ENCODE measurements at regions not wholly inside any gene's neighbourhood (a gene's known extent, or its start where the extent isn't known, plus 50 kb on each side); places are given as distances from the start of the nearest gene placed in this dataset.

GRCh38 chr13:58989556-58989955 lies 1174.2 kb downstream of the DIAPH3 start:
- H3K9me3 ChIP-seq (ENCODE audit: insufficient read depth, low read depth) = no peaks in the 10 kb centered on the region
- no peak overlapping the region for H3K27ac ChIP-seq
- no peaks in the 10 kb centered on the region for H3K4me1 ChIP-seq (replicated peaks; ENCODE audit: insufficient read depth)
- TF ChIP-seq CTCF (conservative IDR thresholded peaks at IDR 0.05) = no peak
- TF ChIP-seq EZH2 (IDR thresholded peaks at IDR 0.05; ENCODE audit: low read depth) = no peak
- DNase-seq = no peak
- no peak overlapping the region for H3K4me2 ChIP-seq
- H2AFZ ChIP-seq = no peak overlapping the region
- no peaks in the 10 kb centered on the region for H3K9me2 ChIP-seq (ENCODE audit: insufficient read depth)
- H3K27me3 ChIP-seq (ENCODE audit: insufficient read depth, low read depth) = no peaks in the 10 kb centered on the region
- no TSS peak for BruUV-seq (replicated peaks)
- no peaks in the 10 kb centered on the region for H4K20me1 ChIP-seq (ENCODE audit: insufficient read depth)
- no peak overlapping the region for H3K4me3 ChIP-seq
- intact Hi-C loops (cut with micrococcal nuclease; ENCODE audit: unreplicated experiment) = no loop called here
- POLR2A ChIA-PET (ENCODE audit: unreplicated experiment) = no interaction called here
- CTCF ChIA-PET = no interaction called here
- H3K36me3 ChIP-seq (ENCODE audit: low read depth) = no peaks in the 10 kb centered on the region
- H3K79me2 ChIP-seq (ENCODE audit: low read depth) = no peaks in the 10 kb centered on the region
- H3F3A ChIP-seq (ENCODE audit: insufficient read depth, low read depth) = no peaks in the 10 kb centered on the region

GRCh38 chr13:58991826-58992477 lies 1171.8 kb downstream of the DIAPH3 start:
- Histone ChIP-seq H3K27ac (no peak overlapping the region), H4K20me1 (ENCODE audit: insufficient read depth) (no peaks in the 10 kb centered on the region), H3K27me3 (ENCODE audit: insufficient read depth, low read depth) (no peaks in the 10 kb centered on the region), H3F3A (ENCODE audit: insufficient read depth, low read depth) (no peaks in the 10 kb centered on the region), H3K4me2 (no peak overlapping the region), H3K4me3 (no peak overlapping the region), H3K79me2 (ENCODE audit: low read depth) (no peaks in the 10 kb centered on the region), H3K4me1 (replicated peaks; ENCODE audit: insufficient read depth) (no peaks in the 10 kb centered on the region), H3K36me3 (ENCODE audit: low read depth) (no peaks in the 10 kb centered on the region), H3K9me3 (ENCODE audit: insufficient read depth, low read depth) (no peaks in the 10 kb centered on the region), H3K9me2 (ENCODE audit: insufficient read depth) (no peaks in the 10 kb centered on the region), H2AFZ (no peak overlapping the region)
- intact Hi-C loops (cut with micrococcal nuclease; ENCODE audit: unreplicated experiment) = no loop called here
- TF ChIP-seq EZH2 (IDR thresholded peaks at IDR 0.05; ENCODE audit: low read depth) = no peak
- TF ChIP-seq CTCF (conservative IDR thresholded peaks at IDR 0.05) = no peak
- ChIA-PET CTCF (no interaction called here), POLR2A (ENCODE audit: unreplicated experiment) (no interaction called here)
- no TSS peak for BruUV-seq (replicated peaks)
- no peak for DNase-seq

GRCh38 chr13:58992478-58993042 lies 1171.2 kb downstream of the DIAPH3 start:
- no peaks in the 10 kb centered on the region for H3K9me3 ChIP-seq (ENCODE audit: insufficient read depth, low read depth)
- ChIA-PET CTCF (no interaction called here), POLR2A (ENCODE audit: unreplicated experiment) (no interaction called here)
- no peaks in the 10 kb centered on the region for H3K4me1 ChIP-seq (replicated peaks; ENCODE audit: insufficient read depth)
- no peak overlapping the region for H3K4me3 ChIP-seq
- no TSS peak for BruUV-seq (replicated peaks)
- intact Hi-C loops (cut with micrococcal nuclease; ENCODE audit: unreplicated experiment) = no loop called here
- no peaks in the 10 kb centered on the region for H3K9me2 ChIP-seq (ENCODE audit: insufficient read depth)
- no peaks in the 10 kb centered on the region for H3K36me3 ChIP-seq (ENCODE audit: low read depth)
- TF ChIP-seq CTCF (conservative IDR thresholded peaks at IDR 0.05) = no peak
- TF ChIP-seq EZH2 (IDR thresholded peaks at IDR 0.05; ENCODE audit: low read depth) = no peak
- no peak overlapping the region for H3K27ac ChIP-seq
- H3K79me2 ChIP-seq (ENCODE audit: low read depth) = no peaks in the 10 kb centered on the region
- no peak overlapping the region for H2AFZ ChIP-seq
- no peak overlapping the region for H3K4me2 ChIP-seq
- DNase-seq = no peak
- no peaks in the 10 kb centered on the region for H3K27me3 ChIP-seq (ENCODE audit: insufficient read depth, low read depth)
- no peaks in the 10 kb centered on the region for H3F3A ChIP-seq (ENCODE audit: insufficient read depth, low read depth)
- no peaks in the 10 kb centered on the region for H4K20me1 ChIP-seq (ENCODE audit: insufficient read depth)
